ENCODE measurements at regions not wholly inside any gene's neighbourhood (a gene's known extent, or its start where the extent isn't known, plus 50 kb on each side); places are given as distances from the start of the nearest gene placed in this dataset.
A peak's percentile ranks its signal among the peaks of the same experiment; 100 is the strongest.

GRCh38 chr12:28051516-28052354 is 79.2 kb upstream of the PTHLH start:
- no peaks in the 10 kb centered on the region for H3K36me3 Mint-ChIP-seq (ENCODE audit: low read depth)
- peaks cover 4% of the 10 kb centered on the region for H3K9me3 Mint-ChIP-seq
- no peaks in the 10 kb centered on the region for H3K4me1 Mint-ChIP-seq (ENCODE audit: low read depth)
- H3K27me3 Mint-ChIP-seq = peaks cover 7% of the 10 kb centered on the region
- no peak overlapping the region for H3K4me3 Mint-ChIP-seq
- no peak overlapping the region for H3K27ac Mint-ChIP-seq
- DNase-seq = no peak

- Mint-ChIP-seq H3K4me3 (no peak overlapping the region), H3K36me3 (ENCODE audit: low read depth) (no peaks in the 10 kb centered on the region), H3K4me1 (ENCODE audit: low read depth) (peaks cover 1% of the 10 kb centered on the region), H3K27me3 (no peaks in the 10 kb centered on the region), H3K27ac (no peak overlapping the region), H3K9me3 (no peaks in the 10 kb centered on the region)
- DNase-seq = no peak
Observed at GRCh38 chr12:28053564-28053963, 81.0 kb upstream of the PTHLH start.

GRCh38 chr12:28054583-28054982 is 82.0 kb upstream of the PTHLH start:
- Mint-ChIP-seq H3K27ac (no peak overlapping the region), H3K27me3 (no peaks in the 10 kb centered on the region), H3K9me3 (no peaks in the 10 kb centered on the region)

GRCh38 chr12:28057856-28058615 is 85.5 kb upstream of the PTHLH start:
- Mint-ChIP-seq H3K27ac (no peak overlapping the region), H3K4me3 (no peak overlapping the region), H3K4me1 (ENCODE audit: low read depth) (peaks cover 1% of the 10 kb centered on the region), H3K27me3 (peaks cover 7% of the 10 kb centered on the region), H3K36me3 (ENCODE audit: low read depth) (no peaks in the 10 kb centered on the region), H3K9me3 (no peaks in the 10 kb centered on the region)
- DNase-seq = no peak

More at GRCh38 chr12:28054583-28054982, 82.0 kb upstream of the PTHLH start:
- Mint-ChIP-seq H3K36me3 (ENCODE audit: low read depth) (no peaks in the 10 kb centered on the region), H3K4me3 (no peak overlapping the region), H3K4me1 (ENCODE audit: low read depth) (peaks cover 1% of the 10 kb centered on the region)
- DNase-seq = no peak

GRCh38 chr12:28059220-28059619 is 86.7 kb upstream of the PTHLH start:
- H3K36me3 Mint-ChIP-seq (ENCODE audit: low read depth) = no peaks in the 10 kb centered on the region
- H3K4me1 Mint-ChIP-seq (ENCODE audit: low read depth) = peaks cover 1% of the 10 kb centered on the region
- no peaks in the 10 kb centered on the region for H3K9me3 Mint-ChIP-seq
- H3K27me3 Mint-ChIP-seq = peaks cover 7% of the 10 kb centered on the region
- H3K27ac Mint-ChIP-seq = no peak overlapping the region
- DNase-seq = no peak
- no peak overlapping the region for H3K4me3 Mint-ChIP-seq

GRCh38 chr12:28059668-28060067 is 87.1 kb upstream of the PTHLH start:
- Mint-ChIP-seq H3K9me3 (no peaks in the 10 kb centered on the region), H3K4me1 (ENCODE audit: low read depth) (peaks cover 3% of the 10 kb centered on the region), H3K36me3 (ENCODE audit: low read depth) (no peaks in the 10 kb centered on the region), H3K27ac (no peak overlapping the region), H3K27me3 (peaks cover 7% of the 10 kb centered on the region), H3K4me3 (no peak overlapping the region)
- no peak for DNase-seq

- H3K4me3 Mint-ChIP-seq = no peak overlapping the region
- H3K27ac Mint-ChIP-seq = no peak overlapping the region
- no peaks in the 10 kb centered on the region for H3K9me3 Mint-ChIP-seq
- H3K27me3 Mint-ChIP-seq = peaks cover 7% of the 10 kb centered on the region
- no peak for DNase-seq
- H3K36me3 Mint-ChIP-seq (ENCODE audit: low read depth) = no peaks in the 10 kb centered on the region
- H3K4me1 Mint-ChIP-seq (ENCODE audit: low read depth) = peaks cover 15% of the 10 kb centered on the region
Observed at GRCh38 chr12:28060871-28061270, 88.3 kb upstream of the PTHLH start.

- Mint-ChIP-seq H3K4me1 (ENCODE audit: low read depth) (peaks cover 23% of the 10 kb centered on the region), H3K27me3 (peaks cover 7% of the 10 kb centered on the region), H3K27ac (no peak overlapping the region), H3K36me3 (ENCODE audit: low read depth) (no peaks in the 10 kb centered on the region), H3K9me3 (no peaks in the 10 kb centered on the region), H3K4me3 (no peak overlapping the region)
- DNase-seq = no peak
Observed at GRCh38 chr12:28063355-28063880, 90.9 kb upstream of the PTHLH start.

GRCh38 chr12:28065374-28065773 is 92.8 kb upstream of the PTHLH start:
- H3K9me3 Mint-ChIP-seq = no peaks in the 10 kb centered on the region
- peaks cover 23% of the 10 kb centered on the region for H3K4me1 Mint-ChIP-seq (ENCODE audit: low read depth)
- peaks cover 5% of the 10 kb centered on the region for H3K27me3 Mint-ChIP-seq
- no peak for DNase-seq
- no peaks in the 10 kb centered on the region for H3K36me3 Mint-ChIP-seq (ENCODE audit: low read depth)
- H3K4me3 Mint-ChIP-seq = no peak overlapping the region
- H3K27ac Mint-ChIP-seq = peak overlapping the region; percentile 9

GRCh38 chr12:28065889-28066630 is 93.5 kb upstream of the PTHLH start:
- peak overlapping the region; percentile 9 for H3K27ac Mint-ChIP-seq
- H3K27me3 Mint-ChIP-seq = peaks cover 2% of the 10 kb centered on the region
- DNase-seq = no peak
- no peak overlapping the region for H3K4me3 Mint-ChIP-seq
- peaks cover 6% of the 10 kb centered on the region for H3K9me3 Mint-ChIP-seq
- peaks cover 23% of the 10 kb centered on the region for H3K4me1 Mint-ChIP-seq (ENCODE audit: low read depth)
- no peaks in the 10 kb centered on the region for H3K36me3 Mint-ChIP-seq (ENCODE audit: low read depth)

- DNase-seq = no peak
- H3K36me3 Mint-ChIP-seq (ENCODE audit: low read depth) = no peaks in the 10 kb centered on the region
- no peak overlapping the region for H3K4me3 Mint-ChIP-seq
- H3K4me1 Mint-ChIP-seq (ENCODE audit: low read depth) = peaks cover 23% of the 10 kb centered on the region
- no peaks in the 10 kb centered on the region for H3K27me3 Mint-ChIP-seq
- H3K9me3 Mint-ChIP-seq = peaks cover 11% of the 10 kb centered on the region
- H3K27ac Mint-ChIP-seq = no peak overlapping the region
Observed at GRCh38 chr12:28066879-28067278, 94.3 kb upstream of the PTHLH start.

- no peak for DNase-seq
- no peak overlapping the region for H3K4me3 Mint-ChIP-seq
- H3K27ac Mint-ChIP-seq = no peak overlapping the region
- H3K9me3 Mint-ChIP-seq = peaks cover 24% of the 10 kb centered on the region
- H3K36me3 Mint-ChIP-seq (ENCODE audit: low read depth) = no peaks in the 10 kb centered on the region
- H3K27me3 Mint-ChIP-seq = no peaks in the 10 kb centered on the region
- H3K4me1 Mint-ChIP-seq (ENCODE audit: low read depth) = peaks cover 23% of the 10 kb centered on the region
Observed at GRCh38 chr12:28068467-28068866, 95.9 kb upstream of the PTHLH start.

GRCh38 chr12:28079539-28079938 is 107.0 kb upstream of the PTHLH start:
- Mint-ChIP-seq H3K27ac (no peak overlapping the region), H3K9me3 (peaks cover 7% of the 10 kb centered on the region), H3K27me3 (peaks cover 19% of the 10 kb centered on the region), H3K4me3 (no peak overlapping the region), H3K36me3 (ENCODE audit: low read depth) (no peaks in the 10 kb centered on the region), H3K4me1 (ENCODE audit: low read depth) (peaks cover 7% of the 10 kb centered on the region)
- DNase-seq = no peak

- H3K9me3 Mint-ChIP-seq = no peaks in the 10 kb centered on the region
- H3K4me3 Mint-ChIP-seq = no peak overlapping the region
- H3K36me3 Mint-ChIP-seq (ENCODE audit: low read depth) = no peaks in the 10 kb centered on the region
- H3K4me1 Mint-ChIP-seq (ENCODE audit: low read depth) = peaks cover 13% of the 10 kb centered on the region
- no peak for DNase-seq
- peaks cover 35% of the 10 kb centered on the region for H3K27me3 Mint-ChIP-seq
- no peak overlapping the region for H3K27ac Mint-ChIP-seq
Observed at GRCh38 chr12:28082096-28082495, 108.2 kb upstream of the CCDC91 start.

All from activated T-cell treated with anti-CD3 and anti-CD28 coated beads, Interleukin-2, amount 50 U/mL, for 24 hours (primary cell).